ENCODE measurements at regions not wholly inside any gene's neighbourhood (a gene's known extent, or its start where the extent isn't known, plus 50 kb on each side); places are given as distances from the start of the nearest gene placed in this dataset.

DNA sequence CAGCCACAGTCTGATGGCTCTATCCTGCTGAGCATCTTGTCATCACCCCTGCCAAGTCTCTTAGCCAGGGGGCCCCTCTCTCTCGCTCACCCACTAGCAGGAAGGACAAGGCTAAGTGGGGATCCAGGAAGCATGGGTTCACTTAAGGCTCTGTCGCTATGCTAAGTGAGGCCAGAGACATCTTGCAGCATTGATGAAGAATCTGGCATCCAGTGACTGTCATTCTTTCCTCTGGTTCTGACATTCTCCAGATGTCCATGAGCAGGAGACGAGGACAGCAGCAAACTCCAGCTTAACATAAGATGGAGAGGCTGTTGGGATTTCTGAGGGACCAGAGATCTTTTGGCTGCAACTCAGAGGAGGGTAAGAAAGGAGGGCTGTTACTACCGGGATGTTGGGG, 230.2 kb downstream of the TSHZ3 start:
- no peaks in the 10 kb centered on the region for H3K9me2 ChIP-seq (replicated peaks; ENCODE audit: insufficient read depth)
- no peaks in the 10 kb centered on the region for H3K4me1 ChIP-seq (ENCODE audit: insufficient read depth)
- no peak overlapping the region for H3K4me3 ChIP-seq
- DNase-seq (ENCODE audit: low spot score), result no peak
- no peak overlapping the region for H3K27ac ChIP-seq
- H2AFZ ChIP-seq, result no peak overlapping the region
- 57% methylated on average over 4 of the region's 4 CpGs for WGBS (ENCODE audit: low lambda C conversion rate, missing lambda C conversion rate)
- H4K20me1 ChIP-seq (ENCODE audit: insufficient read depth, poor library complexity, severe bottlenecking), result no peaks in the 10 kb centered on the region
- H3K79me2 ChIP-seq, result no peaks in the 10 kb centered on the region
- no peak overlapping the region for H3K4me2 ChIP-seq
- no peaks in the 10 kb centered on the region for H3K36me3 ChIP-seq (replicated peaks; ENCODE audit: insufficient read depth, low read depth)
- TF ChIP-seq EZH2 (IDR thresholded peaks at IDR 0.05; ENCODE audit: borderline replicate concordance) (no peak), EZH2phosphoT487 (IDR thresholded peaks at IDR 0.05; ENCODE audit: low read depth, severe bottlenecking, unreplicated experiment) (no peak)
- TF ChIP-seq, protein P1, sequence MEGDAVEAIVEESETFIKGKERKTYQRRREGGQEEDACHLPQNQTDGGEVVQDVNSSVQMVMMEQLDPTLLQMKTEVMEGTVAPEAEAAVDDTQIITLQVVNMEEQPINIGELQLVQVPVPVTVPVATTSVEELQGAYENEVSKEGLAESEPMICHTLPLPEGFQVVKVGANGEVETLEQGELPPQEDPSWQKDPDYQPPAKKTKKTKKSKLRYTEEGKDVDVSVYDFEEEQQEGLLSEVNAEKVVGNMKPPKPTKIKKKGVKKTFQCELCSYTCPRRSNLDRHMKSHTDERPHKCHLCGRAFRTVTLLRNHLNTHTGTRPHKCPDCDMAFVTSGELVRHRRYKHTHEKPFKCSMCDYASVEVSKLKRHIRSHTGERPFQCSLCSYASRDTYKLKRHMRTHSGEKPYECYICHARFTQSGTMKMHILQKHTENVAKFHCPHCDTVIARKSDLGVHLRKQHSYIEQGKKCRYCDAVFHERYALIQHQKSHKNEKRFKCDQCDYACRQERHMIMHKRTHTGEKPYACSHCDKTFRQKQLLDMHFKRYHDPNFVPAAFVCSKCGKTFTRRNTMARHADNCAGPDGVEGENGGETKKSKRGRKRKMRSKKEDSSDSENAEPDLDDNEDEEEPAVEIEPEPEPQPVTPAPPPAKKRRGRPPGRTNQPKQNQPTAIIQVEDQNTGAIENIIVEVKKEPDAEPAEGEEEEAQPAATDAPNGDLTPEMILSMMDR (IDR thresholded peaks at IDR 0.05; ENCODE audit: poor library complexity), result no peak
- no peaks in the 10 kb centered on the region for H3K27me3 ChIP-seq
- H3K9me3 ChIP-seq (ENCODE audit: low read depth), result no peaks in the 10 kb centered on the region

DNA sequence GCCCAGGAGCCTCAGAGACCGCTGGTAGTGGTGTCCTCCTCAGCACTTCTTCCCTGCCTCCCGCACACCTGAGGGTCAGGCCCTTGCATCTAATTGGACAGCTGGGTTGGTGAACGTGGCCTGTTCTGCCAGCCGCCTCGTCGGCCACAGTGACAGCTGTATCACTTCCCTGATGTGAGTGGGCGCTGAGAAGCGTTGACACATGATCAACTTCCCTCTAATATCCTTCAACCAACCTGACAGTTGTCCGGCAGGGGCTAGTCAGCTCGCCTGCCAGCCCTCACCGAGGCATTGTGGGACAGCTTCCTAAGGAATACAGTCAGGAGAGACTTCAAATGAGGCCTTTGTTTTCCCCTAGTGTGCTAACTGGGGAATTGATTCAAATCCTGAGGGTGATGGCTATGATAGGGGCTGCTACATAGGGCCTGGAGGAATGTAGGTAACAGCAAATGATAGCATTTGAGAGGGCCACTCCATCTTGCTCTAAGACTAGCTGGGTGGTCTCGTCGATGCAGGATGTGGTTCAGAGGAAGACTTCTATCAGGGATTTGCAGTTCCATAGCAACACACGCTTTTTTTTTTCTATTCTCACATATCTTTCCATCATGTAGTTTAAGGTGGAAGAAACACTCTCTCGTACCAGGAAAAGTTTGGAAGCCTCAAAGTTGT, 230.8 kb downstream of the TSHZ3 start:
- Histone ChIP-seq H2AFZ (no peak overlapping the region), H3K9me3 (ENCODE audit: low read depth) (no peaks in the 10 kb centered on the region), H3K27me3 (no peaks in the 10 kb centered on the region), H4K20me1 (ENCODE audit: insufficient read depth, poor library complexity, severe bottlenecking) (no peaks in the 10 kb centered on the region), H3K79me2 (no peaks in the 10 kb centered on the region), H3K36me3 (replicated peaks; ENCODE audit: insufficient read depth, low read depth) (no peaks in the 10 kb centered on the region), H3K4me1 (ENCODE audit: insufficient read depth) (no peaks in the 10 kb centered on the region), H3K27ac (no peak overlapping the region), H3K4me3 (no peak overlapping the region), H3K9me2 (replicated peaks; ENCODE audit: insufficient read depth) (no peaks in the 10 kb centered on the region), H3K4me2 (no peak overlapping the region)
- no peak for DNase-seq (ENCODE audit: low spot score)
- TF ChIP-seq EZH2 (IDR thresholded peaks at IDR 0.05; ENCODE audit: borderline replicate concordance), result no peak
- WGBS (ENCODE audit: low lambda C conversion rate, missing lambda C conversion rate), result 71% methylated on average over 15 of the region's 15 CpGs

GRCh38 chr19:31114585-31114984, 234.7 kb downstream of the TSHZ3 start:
- DNase-seq (ENCODE audit: low spot score), result no peak
- Histone ChIP-seq H3K79me2 (no peaks in the 10 kb centered on the region), H3K9me3 (ENCODE audit: low read depth) (no peaks in the 10 kb centered on the region), H3K36me3 (replicated peaks; ENCODE audit: insufficient read depth, low read depth) (no peaks in the 10 kb centered on the region), H3K4me1 (ENCODE audit: insufficient read depth) (no peaks in the 10 kb centered on the region), H4K20me1 (ENCODE audit: insufficient read depth, poor library complexity, severe bottlenecking) (no peaks in the 10 kb centered on the region), H3K4me3 (no peak overlapping the region), H3K27me3 (no peaks in the 10 kb centered on the region), H2AFZ (no peak overlapping the region), H3K27ac (no peak overlapping the region), H3K9me2 (replicated peaks; ENCODE audit: insufficient read depth) (no peaks in the 10 kb centered on the region), H3K4me2 (no peak overlapping the region)
- TF ChIP-seq, protein P1 (IDR thresholded peaks at IDR 0.05; ENCODE audit: poor library complexity), result no peak
- TF ChIP-seq EZH2phosphoT487 (IDR thresholded peaks at IDR 0.05; ENCODE audit: low read depth, severe bottlenecking, unreplicated experiment), result no peak
- no peak for TF ChIP-seq EZH2 (IDR thresholded peaks at IDR 0.05; ENCODE audit: borderline replicate concordance)

GRCh38 chr19:31113293-31113692, 235.9 kb downstream of the TSHZ3 start:
- TF ChIP-seq, protein P1 (IDR thresholded peaks at IDR 0.05; ENCODE audit: poor library complexity), result no peak
- no peak for TF ChIP-seq EZH2 (IDR thresholded peaks at IDR 0.05; ENCODE audit: borderline replicate concordance)
- TF ChIP-seq EZH2phosphoT487 (IDR thresholded peaks at IDR 0.05; ENCODE audit: low read depth, severe bottlenecking, unreplicated experiment), result no peak
- Histone ChIP-seq H3K36me3 (replicated peaks; ENCODE audit: insufficient read depth, low read depth) (no peaks in the 10 kb centered on the region), H3K4me2 (no peak overlapping the region), H3K9me3 (ENCODE audit: low read depth) (no peaks in the 10 kb centered on the region), H4K20me1 (ENCODE audit: insufficient read depth, poor library complexity, severe bottlenecking) (no peaks in the 10 kb centered on the region), H3K4me1 (ENCODE audit: insufficient read depth) (no peaks in the 10 kb centered on the region), H3K4me3 (no peak overlapping the region), H3K79me2 (no peaks in the 10 kb centered on the region), H3K27me3 (no peaks in the 10 kb centered on the region), H3K9me2 (replicated peaks; ENCODE audit: insufficient read depth) (no peaks in the 10 kb centered on the region), H2AFZ (no peak overlapping the region), H3K27ac (no peak overlapping the region)
- DNase-seq (ENCODE audit: low spot score), result no peak
- 24% methylated on average over 1 of the region's 1 CpG for WGBS (ENCODE audit: low lambda C conversion rate, missing lambda C conversion rate)

Data from hepatocyte (in vitro differentiated cells).